ENCODE measurements at regions not wholly inside any gene's neighbourhood (a gene's known extent, or its start where the extent isn't known, plus 50 kb on each side); places are given as distances from the start of the nearest gene placed in this dataset.
"Not testable (repeated sequence)": the region's sequence is repeated elsewhere in the genome, so short reads cannot be mapped to it uniquely, and the experiment has no call there.

DNA sequence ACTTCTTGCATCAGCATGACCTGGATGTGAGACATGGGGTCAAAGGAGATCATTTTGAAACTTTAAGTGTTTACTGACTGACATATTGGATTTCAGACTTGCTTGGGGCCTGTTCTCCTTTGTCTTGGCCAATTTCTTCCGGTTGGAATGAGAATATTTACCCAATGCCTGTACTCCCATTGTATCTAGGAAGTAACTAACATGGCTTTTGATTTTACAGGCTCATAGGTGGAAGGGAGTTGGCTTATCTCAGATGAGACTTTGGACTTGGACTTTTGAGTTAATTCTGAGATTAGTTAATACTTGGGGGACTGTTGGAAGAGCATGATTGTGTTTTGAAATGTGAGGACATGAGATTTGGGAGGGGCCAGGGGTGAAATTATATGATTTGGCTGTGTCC lies 262.1 kb downstream of the DKK2 start:
- H3K36me3 ChIP-seq (ENCODE audit: control insufficient read depth in 2 of 2, extremely low read depth in 1 of 2, insufficient read depth in 2 of 2, low read length in 2 of 2); H4K20me1 ChIP-seq (replicated peaks; ENCODE audit: control insufficient read depth, extremely low read depth, insufficient read depth, low read length); H3K4me2 ChIP-seq (ENCODE audit: insufficient read depth, low read length); H3K4me3 ChIP-seq (replicated peaks in 1 of 3; ENCODE audit: insufficient read depth in 1 of 3, low read depth in 1 of 3, low read length in 3 of 3); H3K79me2 ChIP-seq (ENCODE audit: control insufficient read depth, insufficient read depth, low read length); H3K9me3 ChIP-seq (replicated peaks; ENCODE audit: control insufficient read depth, insufficient read depth, low read length); BruUV-seq (replicated peaks); intact Hi-C loops (cut with micrococcal nuclease); FAIRE-seq; POLR2A ChIA-PET; H3K27me3 ChIP-seq (ENCODE audit: control insufficient read depth in 2 of 2, insufficient read depth in 2 of 2, low read length in 2 of 2); H2AFZ ChIP-seq (ENCODE audit: low read depth, low read length); H3K27ac ChIP-seq (ENCODE audit: insufficient read depth, low read depth, low read length); DNase-seq (ENCODE audit: low read depth, low spot score); CTCF ChIA-PET; dilution Hi-C loops (cut with MboI; ENCODE audit: extremely low pct_ligation_motif_present, low sequenced_read_pairs); H3K4me1 ChIP-seq (ENCODE audit: control insufficient read depth, extremely low read depth, insufficient read depth, low read length); H3K9ac ChIP-seq (replicated peaks; ENCODE audit: extremely low read depth, insufficient read depth, low read length); H3K9me1 ChIP-seq (replicated peaks; ENCODE audit: control insufficient read depth, extremely low read depth, insufficient read depth, low read length): not testable (repeated sequence)

- Histone ChIP-seq H3K4me1 (ENCODE audit: control insufficient read depth, extremely low read depth, insufficient read depth, low read length) (no peaks in the 10 kb centered on the region), H3K27me3 (ENCODE audit: control insufficient read depth in 2 of 2, insufficient read depth in 2 of 2, low read length in 2 of 2) (no peaks in the 10 kb centered on the region), H3K9me1 (replicated peaks; ENCODE audit: control insufficient read depth, extremely low read depth, insufficient read depth, low read length) (no peaks in the 10 kb centered on the region), H3K9me3 (replicated peaks; ENCODE audit: control insufficient read depth, insufficient read depth, low read length) (no peaks in the 10 kb centered on the region), H3K4me2 (ENCODE audit: insufficient read depth, low read length) (no peak overlapping the region), H2AFZ (ENCODE audit: low read depth, low read length) (no peak overlapping the region), H3K4me3 (replicated peaks in 1 of 3; ENCODE audit: insufficient read depth in 1 of 3, low read depth in 1 of 3, low read length in 3 of 3) (no peak overlapping the region), H3K9ac (replicated peaks; ENCODE audit: extremely low read depth, insufficient read depth, low read length) (no peak overlapping the region), H3K36me3 (ENCODE audit: control insufficient read depth in 2 of 2, extremely low read depth in 1 of 2, insufficient read depth in 2 of 2, low read length in 2 of 2) (no peaks in the 10 kb centered on the region), H3K79me2 (ENCODE audit: control insufficient read depth, insufficient read depth, low read length) (no peaks in the 10 kb centered on the region), H3K27ac (ENCODE audit: insufficient read depth, low read depth, low read length) (no peak overlapping the region), H4K20me1 (replicated peaks; ENCODE audit: control insufficient read depth, extremely low read depth, insufficient read depth, low read length) (no peaks in the 10 kb centered on the region)
- FAIRE-seq (no peak), DNase-seq (ENCODE audit: low read depth, low spot score) (no peak)
- CTCF ChIA-PET = no interaction called here
- intact Hi-C loops (cut with micrococcal nuclease) = no loop called here
- dilution Hi-C loops (cut with MboI; ENCODE audit: extremely low pct_ligation_motif_present, low sequenced_read_pairs) = no loop called here
- TF ChIP-seq FOS (IDR thresholded peaks at IDR 0.05; ENCODE audit: borderline replicate concordance, insufficient read depth, low read length) = no peak
- no peak for TF ChIP-seq POLR2AphosphoS5 (IDR thresholded peaks at IDR 0.05; ENCODE audit: insufficient read depth, low read depth, low read length)
- TF ChIP-seq CTCF (IDR thresholded peaks at IDR 0.05; ENCODE audit: extremely low read depth in 1 of 2, insufficient read depth in 1 of 2, low read depth in 1 of 2, low read length in 2 of 2) = no peak
- POLR2A ChIA-PET = no interaction called here
- BruUV-seq (replicated peaks) = no TSS peak
These were observed 262.8 kb downstream of the DKK2 start for GRCh38 chr4:106773076-106773905.

Data from endothelial cell of umbilical vein (primary cell).